ENCODE measurements at regions not wholly inside any gene's neighbourhood (a gene's known extent, or its start where the extent isn't known, plus 50 kb on each side); places are given as distances from the start of the nearest gene placed in this dataset.

- no peak for TF ChIP-seq CTCF (IDR thresholded peaks at IDR 0.05; ENCODE audit: poor library complexity)
- TF ChIP-seq EZH2phosphoT487 (IDR thresholded peaks at IDR 0.05; ENCODE audit: low read depth, severe bottlenecking, unreplicated experiment), result no peak
- TF ChIP-seq EZH2 (IDR thresholded peaks at IDR 0.05; ENCODE audit: borderline replicate concordance), result no peak
Observed at GRCh38 chr10:131531265-131532190, 220.0 kb upstream of the TCERG1L start.
